SK-N-SH (cell line): ENCODE measurements at regions not wholly inside any gene's neighbourhood (a gene's known extent, or its start where the extent isn't known, plus 50 kb on each side); places are given as distances from the start of the nearest gene placed in this dataset.

Experiments used
- CTCF ChIA-PET: fragments of 300-600, 350-600 bp; formaldehyde crosslinking; extraction: SDS; loops from one replicate; lab custom pipeline; 2021; lab: Yijun Ruan, JAX
- POLR2A ChIA-PET: fragments of 350-600 bp; sonication (Branson Sonifier 250); formaldehyde crosslinking; extraction: SDS; loops from one replicate; lab custom pipeline; 2020; ENCODE audit warnings: antibody characterized with exemption, inconsistent platforms; lab: Yijun Ruan, JAX
- DNase-seq: peaks from one replicate; pipeline ENCODE4 v3.0.0; 2012
- H2AFZ ChIP-seq: fragments of 200-600 bp; sonication (generic); 2 replicates; pipeline ENCODE4 v1.8.1; 2016; ENCODE audit warnings: antibody characterized with exemption, mild to moderate bottlenecking, low read depth
- H3F3A ChIP-seq: fragments of 200-600 bp; sonication (generic); replicated peaks from 2 replicates; pipeline ENCODE3; 2016; ENCODE audit warnings: antibody characterized with exemption, mild to moderate bottlenecking; ENCODE audit not compliant: insufficient read depth
- H3K27ac ChIP-seq, 2 experiments: fragments of 200-500 bp in 1 of 2; fragments of 200-600 bp in 1 of 2; sonication (Bioruptor generic) in 1 of 2; sonication (generic), shearing (Covaris generic) in 1 of 2; 2 replicates each; pipeline versions ENCODE4 v1.5.1 to v1.6.1; 2014 to 2016; ENCODE audit warnings: low read depth in 2 of 2, inconsistent platforms in 1 of 2, low read length in 1 of 2, mild to moderate bottlenecking in 1 of 2, mixed read lengths in 1 of 2
- H3K27me3 ChIP-seq: fragments of 200-600 bp; sonication (generic), shearing (Covaris generic); 2 replicates; pipeline ENCODE4 v1.6.1; 2016; ENCODE audit warnings: mixed run types; ENCODE audit not compliant: insufficient read depth
- H3K36me3 ChIP-seq, 2 experiments: fragments of 200-500 bp in 1 of 2; fragments of 200-600 bp in 1 of 2; sonication (Bioruptor generic) in 1 of 2; sonication (generic) in 1 of 2; replicated peaks in 1 of 2; 2 replicates each; pipeline versions ENCODE3 to v1.5.1; 2014 to 2016; ENCODE audit warnings: low read length in 1 of 2, mild to moderate bottlenecking in 1 of 2; ENCODE audit not compliant: insufficient read depth in 2 of 2, control insufficient read depth in 1 of 2
- H3K4me1 ChIP-seq, 2 experiments: fragments of 200-500 bp in 1 of 2; fragments of 200-600 bp in 1 of 2; sonication (Bioruptor generic) in 1 of 2; sonication (generic), shearing (Covaris generic) in 1 of 2; 2 replicates each; pipeline versions ENCODE4 v1.5.1 to v1.6.1; 2014 to 2016; ENCODE audit warnings: low read depth in 1 of 2, low read length in 1 of 2, mixed run types in 1 of 2; ENCODE audit not compliant: insufficient read depth in 2 of 2, control insufficient read depth in 1 of 2
- H3K4me2 ChIP-seq: fragments of 200-600 bp; sonication (generic), shearing (Covaris generic); 2 replicates; pipeline ENCODE4 v1.6.1; 2017; ENCODE audit warnings: mixed run types
- H3K4me3 ChIP-seq, 2 experiments: fragments of 200-500 bp in 1 of 2; fragments of 200-600 bp in 1 of 2; sonication (Bioruptor generic) in 1 of 2; sonication (generic), shearing (Covaris generic) in 1 of 2; 2 replicates each; pipeline versions ENCODE4 v1.5.1 to v1.8.1; 2014 to 2016; ENCODE audit warnings: low read depth in 2 of 2, inconsistent platforms in 1 of 2, low read length in 1 of 2, mild to moderate bottlenecking in 1 of 2, mixed read lengths in 1 of 2, moderate library complexity in 1 of 2
- H3K79me2 ChIP-seq: fragments of 200-600 bp; sonication (generic); 2 replicates; pipeline ENCODE4 v1.8.1; 2017; ENCODE audit warnings: mild to moderate bottlenecking; ENCODE audit not compliant: insufficient read depth
- H3K9ac ChIP-seq: fragments of 200-600 bp; sonication (generic); 2 replicates; pipeline ENCODE4 v1.6.1; 2017; ENCODE audit warnings: mixed run types
- H3K9me2 ChIP-seq: fragments of 200-600 bp; sonication (generic); 2 replicates; pipeline ENCODE4 v1.6.1; 2017; ENCODE audit warnings: mixed run types
- H3K9me3 ChIP-seq: fragments of 200-600 bp; sonication (generic); 2 replicates; pipeline ENCODE4 v1.6.1; 2017; ENCODE audit warnings: mixed run types, mild to moderate bottlenecking, moderate library complexity
- H4K20me1 ChIP-seq: fragments of 200-600 bp; sonication (generic); 2 replicates; pipeline ENCODE4 v1.6.1; 2017; ENCODE audit warnings: mild to moderate bottlenecking, mixed run types; ENCODE audit not compliant: insufficient read depth
- ELF1 ChIP-seq: IDR thresholded peaks from 2 replicates; pipeline ENCODE4 v1.4.0; 2012
- EP300 ChIP-seq, 2 experiments: IDR thresholded peaks; 2 replicates each; pipeline versions ENCODE4 v1.4.0 to v1.6.1; 2012; ENCODE audit warnings: borderline replicate concordance in 1 of 2, low read depth in 1 of 2, low read length in 1 of 2
- FOXJ3 ChIP-seq: sonication (generic); formaldehyde crosslinking; IDR thresholded peaks from 2 replicates; pipeline ENCODE4 v1.5.1; 2020; ENCODE audit warnings: mild to moderate bottlenecking, missing genetic modification reagents
- GABPA ChIP-seq: IDR thresholded peaks from 2 replicates; pipeline ENCODE4 v1.4.0; 2012; ENCODE audit warnings: low read depth, mild to moderate bottlenecking
- GATA2 ChIP-seq: sonication (generic); formaldehyde crosslinking; IDR thresholded peaks from 2 replicates; pipeline ENCODE4 v1.5.0; 2020; ENCODE audit warnings: mild to moderate bottlenecking, missing genetic modification reagents
- JUND ChIP-seq: IDR thresholded peaks from 2 replicates; pipeline ENCODE4 v1.4.0; 2012
- MAX ChIP-seq: IDR thresholded peaks from 2 replicates; pipeline ENCODE4 v1.4.0; 2012; ENCODE audit warnings: low read depth
- MEF2A ChIP-seq: IDR thresholded peaks from 2 replicates; pipeline ENCODE4 v1.4.0; 2012; ENCODE audit warnings: low read depth, borderline replicate concordance
- MXI1 ChIP-seq: IDR thresholded peaks from 2 replicates; pipeline ENCODE4 v1.6.1; 2012; ENCODE audit warnings: mild to moderate bottlenecking, low read depth, low read length, improper control_type of control experiment
- NRF1 ChIP-seq: IDR thresholded peaks from 2 replicates; pipeline ENCODE4 v1.6.1; 2012; ENCODE audit warnings: low read depth, mild to moderate bottlenecking, low read length
- POLR2AphosphoS5 ChIP-seq: IDR thresholded peaks from 2 replicates; pipeline ENCODE4 v1.6.1; 2012; ENCODE audit warnings: low read depth, low read length
- RXRA ChIP-seq: IDR thresholded peaks from 2 replicates; pipeline ENCODE4 v1.4.0; 2012; ENCODE audit warnings: low read depth, mild to moderate bottlenecking, borderline replicate concordance
- SIN3A ChIP-seq: IDR thresholded peaks from 2 replicates; pipeline ENCODE4 v1.6.1; 2012; ENCODE audit warnings: low read depth, mild to moderate bottlenecking, low read length, moderate library complexity, borderline replicate concordance
- SMC3 ChIP-seq: IDR thresholded peaks from 2 replicates; pipeline ENCODE4 v1.6.1; 2012; ENCODE audit warnings: low read depth, low read length, improper control_type of control experiment
- TAF1 ChIP-seq: IDR thresholded peaks from 2 replicates; pipeline ENCODE4 v1.6.1; 2012; ENCODE audit warnings: low read depth, mild to moderate bottlenecking, low read length, moderate library complexity, borderline replicate concordance
- TCF12 ChIP-seq: IDR thresholded peaks from 2 replicates; pipeline ENCODE4 v1.4.0; 2012
- USF1 ChIP-seq: IDR thresholded peaks from 2 replicates; pipeline ENCODE4 v1.4.0; 2012; ENCODE audit warnings: low read depth, borderline replicate concordance
- USF2 ChIP-seq: fragments of 150-350 bp; IDR thresholded peaks from 2 replicates; pipeline ENCODE4 v1.6.1; 2017; ENCODE audit warnings: antibody characterized with exemption, low read length, low read depth, borderline replicate concordance
- YY1 ChIP-seq: IDR thresholded peaks from 2 replicates; pipeline ENCODE4 v1.4.0; 2012; ENCODE audit warnings: low read depth, mild to moderate bottlenecking
- ZBTB33 ChIP-seq: IDR thresholded peaks from 2 replicates; pipeline ENCODE4 v1.4.0; 2012; ENCODE audit warnings: low read depth, borderline replicate concordance
- WGBS: methylation state at CpG from one replicate; pipeline ENCODE4 v1.1.6; 2017; ENCODE audit warnings: low lambda C conversion rate; 5-methylcytosine and 5-hydroxymethylcytosine counted together

- Histone ChIP-seq H3F3A (peaks cover 4% of the 10 kb centered on the region), H3K9me3 (no peaks in the 10 kb centered on the region), H3K9ac (no peak overlapping the region), H3K4me3 (no peak overlapping the region), H3K79me2 (no peaks in the 10 kb centered on the region), H3K9me2 (no peaks in the 10 kb centered on the region), H3K4me1 (peaks cover 0 to 2% of the 10 kb centered on the region in 2 experiments; a peak in 2 of 4 replicates), H4K20me1 (no peaks in the 10 kb centered on the region), H2AFZ (no peak overlapping the region)
- WGBS: 62% methylated on average over 6 of the region's 6 CpGs
- no peak for DNase-seq
- POLR2A ChIA-PET: no interaction called here
- TF ChIP-seq SIN3A (no peak), SMC3 (no peak), GATA2 (no peak), MXI1 (no peak), TAF1 (no peak)
- TF ChIP-seq, all 33 proteins: peak for 0
- Histone ChIP-seq H3K27ac (no peak overlapping the region), H3K4me2 (no peak overlapping the region), H3K36me3 (no peaks in the 10 kb centered on the region), H3K27me3 (no peaks in the 10 kb centered on the region)
- CTCF ChIA-PET: interaction anchor here (0.9 to 1.2 kb wide), 2 partner anchors 8 to 48 kb away, joined by 3 read pairs; no protein-coding TSS in a partner anchor
Observed at GRCh38 chr13:106028911-106029310, 506.6 kb downstream of the EFNB2 start.

GRCh38 chr13:106011600-106011999 lies 523.9 kb downstream of the EFNB2 start:
- Histone ChIP-seq H3K27ac (no peak overlapping the region), H3K9me2 (no peaks in the 10 kb centered on the region)
- TF ChIP-seq MAX (no peak), RXRA (no peak), TAF1 (no peak), NRF1 (no peak), GATA2 (no peak), TCF12 (no peak), MEF2A (no peak), FOXJ3 (no peak), ZBTB33 (no peak), ELF1 (no peak), USF1 (no peak), USF2 (no peak), YY1 (no peak), EP300 (IDR thresholded peaks at IDR 0.05; ENCODE audit: borderline replicate concordance in 1 of 2, low read depth in 1 of 2, low read length in 1 of 2) (no peak), MXI1 (no peak), GABPA (no peak), JUND (no peak), POLR2AphosphoS5 (no peak)

More at GRCh38 chr13:106011600-106011999, 523.9 kb downstream of the EFNB2 start:
- H3K4me2 ChIP-seq: no peak overlapping the region
- POLR2A ChIA-PET: no interaction called here
- no peaks in the 10 kb centered on the region for H3K36me3 ChIP-seq
- no peak overlapping the region for H2AFZ ChIP-seq
- 28% methylated on average over 2 of the region's 2 CpGs for WGBS
- H3K79me2 ChIP-seq: no peaks in the 10 kb centered on the region
- no peaks in the 10 kb centered on the region for H3K27me3 ChIP-seq
- no peaks in the 10 kb centered on the region for H3F3A ChIP-seq
- H3K4me3 ChIP-seq: no peak overlapping the region
- no peak overlapping the region for H3K9ac ChIP-seq
- H4K20me1 ChIP-seq: no peaks in the 10 kb centered on the region
- H3K4me1 ChIP-seq: no peaks in the 10 kb centered on the region
- no peak for DNase-seq
- CTCF ChIA-PET: interaction anchor here (1.1 kb wide), 1 partner anchor 69 kb away, joined by 3 read pairs; no protein-coding TSS in a partner anchor
- H3K9me3 ChIP-seq: no peaks in the 10 kb centered on the region
